HG02610 (cell line): ENCODE measurements at regions not wholly inside any gene's neighbourhood (a gene's known extent, or its start where the extent isn't known, plus 50 kb on each side); places are given as distances from the start of the nearest gene placed in this dataset.

Experiments
- ATAC-seq: cut with Tn5 transposase; IDR thresholded peaks from one replicate; pipeline ENCODE4 v1.9.1; 2021; ENCODE audit warnings: mild to moderate bottlenecking, moderate library complexity; ENCODE audit not compliant: unreplicated experiment

DNA sequence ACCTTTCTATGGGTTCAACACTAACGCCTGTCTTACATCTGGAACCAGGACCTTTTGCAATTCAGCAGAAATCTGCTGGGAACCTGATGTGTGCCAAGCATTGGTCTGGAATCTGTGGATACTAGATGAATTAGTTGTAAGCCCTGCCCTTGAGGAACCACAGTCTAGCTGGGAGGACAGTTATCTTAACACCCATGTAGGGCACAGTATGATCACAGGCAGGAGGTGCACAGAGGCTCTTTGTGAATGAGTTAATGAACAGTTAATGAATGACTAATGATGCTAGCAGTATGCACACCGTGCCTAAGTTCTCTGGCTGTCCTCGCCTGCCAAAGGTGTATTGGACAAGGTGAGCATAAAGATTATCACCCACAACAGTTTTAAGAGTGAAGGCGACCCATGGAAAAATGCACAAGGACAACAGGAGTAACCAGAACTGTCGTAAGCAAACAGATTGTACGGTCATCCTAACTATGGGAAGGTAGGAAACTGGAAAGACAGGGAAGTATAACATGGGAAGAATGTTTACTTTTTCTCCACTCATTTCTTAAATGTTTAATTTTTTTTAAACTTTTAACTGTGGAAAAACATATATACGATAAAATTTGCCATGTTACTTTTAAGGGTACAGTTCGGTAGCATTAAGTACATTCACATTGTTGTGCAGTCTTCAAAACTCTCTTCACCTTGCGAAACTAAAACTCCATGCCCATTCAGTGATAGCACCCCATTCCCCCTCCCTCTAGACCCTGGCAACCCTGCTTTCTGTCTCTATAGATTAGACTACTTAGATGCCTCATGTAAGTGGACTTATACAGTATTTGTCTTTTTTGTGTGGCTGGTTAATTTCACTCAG is 139.9 kb downstream of the CXCL12 start:
- no peak for ATAC-seq

DNA sequence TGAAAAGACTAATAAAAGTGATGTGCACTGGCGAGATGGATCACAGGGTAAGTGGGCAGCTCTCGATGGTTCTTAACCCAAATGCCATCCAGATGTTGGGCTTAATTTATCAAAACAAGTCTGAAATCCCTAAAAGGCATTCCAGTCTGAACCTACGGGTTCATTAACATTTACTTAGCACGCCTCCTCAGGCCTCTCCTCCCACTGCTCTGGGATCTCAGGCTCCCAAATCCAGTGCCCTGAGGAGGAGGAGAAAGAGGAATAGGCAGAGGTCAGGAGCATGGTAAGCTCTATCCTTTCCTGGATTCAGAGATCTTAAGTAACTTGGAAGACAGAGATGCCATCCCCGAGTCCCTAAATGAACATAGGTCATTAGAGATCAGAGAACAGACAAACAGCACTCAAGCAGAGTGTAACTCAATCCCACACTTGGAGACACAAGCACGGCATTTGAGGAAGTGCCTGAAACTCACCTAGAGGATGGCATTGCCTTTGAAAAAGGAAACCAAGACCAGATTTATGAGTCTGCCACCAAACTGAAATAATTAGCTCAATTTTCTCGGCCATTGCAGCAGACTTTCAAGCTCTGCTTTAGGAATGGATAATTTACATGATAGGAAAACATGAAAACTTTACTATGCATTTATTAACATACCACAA is 140.9 kb downstream of the CXCL12 start:
- no peak for ATAC-seq

- ATAC-seq: no peak
These were observed 142.1 kb downstream of the CXCL12 start for GRCh38 chr10:44242826-44243225.

- no peak for ATAC-seq
These were observed 142.8 kb downstream of the CXCL12 start for GRCh38 chr10:44242091-44242490.

- no peak for ATAC-seq
These were observed 144.2 kb downstream of the CXCL12 start for GRCh38 chr10:44240584-44241205.

GRCh38 chr10:44238212-44238611 is 146.7 kb downstream of the CXCL12 start:
- no peak for ATAC-seq

DNA sequence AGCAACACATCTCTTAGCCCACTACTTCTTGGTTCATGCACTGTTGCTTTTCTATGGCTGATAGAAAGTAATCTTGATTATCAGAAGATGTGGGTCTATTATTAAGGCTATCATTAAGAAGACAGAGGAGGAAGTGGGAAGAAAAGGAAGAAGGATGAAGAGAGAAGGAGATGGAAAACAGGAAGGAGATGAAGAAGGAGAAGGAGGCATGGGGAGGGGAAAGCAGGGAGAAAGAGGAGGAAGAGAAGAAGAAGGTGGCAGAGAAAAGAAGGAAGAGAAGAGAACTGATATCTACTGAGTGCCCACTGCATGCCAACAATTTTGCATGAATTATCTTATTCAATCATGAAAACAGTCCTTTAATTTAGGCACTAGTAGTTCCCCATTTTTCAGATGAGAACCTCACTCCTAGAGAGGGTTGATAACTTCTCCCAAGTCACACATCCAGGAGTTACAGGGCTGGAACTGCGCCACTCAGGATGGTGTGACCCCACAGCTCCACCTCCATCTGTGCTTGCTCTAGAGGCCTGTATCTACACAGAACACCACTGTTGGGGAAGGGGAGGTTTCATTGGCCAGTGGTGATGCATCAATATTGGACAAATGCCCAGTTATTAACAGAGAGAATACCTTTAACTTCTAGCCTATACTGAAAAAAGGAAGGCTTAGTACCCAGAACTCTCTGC is 147.4 kb downstream of the CXCL12 start:
- ATAC-seq: no peak

GRCh38 chr10:44235363-44235762 is 149.5 kb downstream of the CXCL12 start:
- no peak for ATAC-seq

GRCh38 chr10:44234483-44234875 is 150.4 kb downstream of the CXCL12 start:
- no peak for ATAC-seq

DNA sequence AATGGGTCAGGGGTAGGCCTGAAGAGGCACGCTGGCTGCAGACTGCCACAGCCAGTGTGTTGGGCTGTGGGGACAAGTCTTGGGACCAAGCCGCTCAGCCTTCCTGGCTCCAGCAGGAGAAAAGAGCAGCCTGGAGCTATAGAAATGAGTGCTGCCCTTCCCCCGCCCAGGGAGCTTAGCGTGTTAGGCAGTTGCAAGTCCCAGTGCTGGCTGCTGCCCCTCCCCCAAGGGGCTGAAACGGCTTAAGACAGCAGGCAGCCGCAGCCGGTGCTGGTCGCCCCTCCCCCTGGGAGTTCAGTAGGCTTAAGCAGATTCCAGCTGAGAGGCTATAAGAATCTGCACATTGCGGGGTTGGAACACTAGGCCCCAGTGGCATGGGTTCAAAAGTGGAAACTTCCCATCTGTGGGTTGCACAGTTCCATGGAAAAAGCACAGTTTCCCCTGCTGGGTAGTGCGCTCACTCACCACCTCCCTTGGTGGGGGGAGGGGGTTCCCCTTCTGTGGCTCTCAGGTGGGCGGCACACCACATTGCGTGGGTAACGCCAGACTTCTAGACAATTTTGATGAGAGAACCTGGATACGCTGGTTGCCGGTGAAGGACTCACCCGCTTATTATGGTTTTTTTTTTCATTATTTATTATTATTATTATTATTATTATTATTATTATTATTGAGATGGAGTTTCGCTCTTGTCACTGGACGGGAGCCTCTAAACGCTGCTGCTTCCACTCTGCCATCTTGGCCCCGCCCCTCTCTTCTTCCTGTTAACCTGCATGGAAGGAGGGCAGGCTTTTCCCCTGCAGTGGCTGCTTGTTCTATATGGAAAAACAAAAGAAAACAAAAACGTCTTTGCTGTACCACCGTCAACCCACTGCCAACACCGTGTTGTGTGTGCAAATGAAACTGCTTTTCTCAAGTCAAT is 151.1 kb downstream of the CXCL12 start:
- no peak for ATAC-seq

- ATAC-seq: no peak
These were observed 167.6 kb downstream of the CXCL12 start for GRCh38 chr10:44217274-44217820.

DNA sequence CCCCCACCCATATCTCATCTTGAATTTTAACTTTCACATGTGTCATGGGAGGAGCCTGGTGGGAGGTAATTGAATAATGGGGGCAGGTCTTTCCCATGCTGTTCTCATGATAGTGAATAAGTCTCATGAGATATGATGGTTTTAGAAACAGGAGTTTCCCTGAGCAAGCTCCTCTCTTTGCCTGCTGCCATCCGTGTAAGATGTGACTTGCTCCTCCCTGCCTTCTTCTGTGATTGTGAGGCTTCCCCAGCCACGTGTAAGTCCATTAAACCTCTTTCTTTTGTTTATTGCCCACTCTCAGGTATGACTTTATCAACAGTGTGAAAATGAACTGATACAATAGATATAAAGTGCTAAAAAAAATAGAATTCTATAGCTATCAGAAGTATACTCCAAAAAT is 168.8 kb downstream of the CXCL12 start:
- no peak for ATAC-seq

- ATAC-seq: no peak
These were observed 175.1 kb downstream of the CXCL12 start for GRCh38 chr10:44209811-44210210.

DNA sequence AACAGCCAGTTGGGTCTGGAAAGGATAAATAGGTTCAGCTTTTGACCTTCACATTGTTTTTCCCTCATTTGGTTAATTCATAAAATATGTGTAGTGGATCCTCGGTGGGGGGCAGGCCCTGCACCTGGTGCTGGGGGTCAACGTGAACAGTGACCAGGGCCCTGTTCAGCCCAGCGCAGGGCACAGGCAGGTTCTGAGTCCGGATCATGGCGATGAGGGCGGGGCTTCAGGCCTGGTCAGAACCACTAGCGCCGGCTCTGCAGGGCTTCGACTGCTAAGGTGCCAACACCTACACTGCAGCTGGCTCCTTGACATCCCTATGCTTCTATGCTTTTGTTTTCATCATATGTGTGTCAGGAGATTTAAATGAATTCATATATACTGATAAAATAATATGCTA is 177.7 kb downstream of the CXCL12 start:
- ATAC-seq: no peak

DNA sequence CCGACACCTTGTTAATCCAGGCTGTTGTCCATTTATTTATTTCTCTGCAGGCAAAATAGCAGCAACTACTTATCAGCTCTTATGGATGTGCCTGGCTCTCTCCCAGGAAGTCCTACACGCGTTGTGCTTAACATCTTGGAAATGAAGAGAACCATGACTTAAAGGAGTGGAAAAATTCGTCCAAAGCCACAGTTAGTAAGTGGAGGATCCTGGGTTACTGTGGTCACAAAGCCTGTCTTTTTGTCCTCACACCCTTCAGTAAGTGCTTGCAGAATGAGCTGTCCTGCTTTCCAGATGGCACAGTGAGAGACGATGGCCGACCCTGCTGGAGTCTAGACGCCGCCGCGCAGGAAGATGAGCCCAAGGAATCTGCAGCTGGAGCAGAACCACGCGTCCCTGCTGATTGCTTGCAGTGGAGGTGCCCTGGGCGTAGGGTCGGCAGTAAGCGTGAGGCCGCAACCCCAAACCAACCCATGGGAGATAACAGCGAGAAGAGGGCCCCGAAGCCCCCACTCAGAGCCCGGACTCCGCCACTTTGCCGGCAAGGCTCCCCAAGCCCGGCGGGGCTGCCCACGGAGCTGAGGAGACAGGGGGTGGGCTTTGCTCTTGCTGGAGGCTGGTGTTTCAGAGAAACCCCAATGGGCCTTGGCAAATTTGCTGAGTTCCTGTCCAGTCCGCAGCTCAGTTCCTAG is 178.6 kb downstream of the CXCL12 start:
- no peak for ATAC-seq

DNA sequence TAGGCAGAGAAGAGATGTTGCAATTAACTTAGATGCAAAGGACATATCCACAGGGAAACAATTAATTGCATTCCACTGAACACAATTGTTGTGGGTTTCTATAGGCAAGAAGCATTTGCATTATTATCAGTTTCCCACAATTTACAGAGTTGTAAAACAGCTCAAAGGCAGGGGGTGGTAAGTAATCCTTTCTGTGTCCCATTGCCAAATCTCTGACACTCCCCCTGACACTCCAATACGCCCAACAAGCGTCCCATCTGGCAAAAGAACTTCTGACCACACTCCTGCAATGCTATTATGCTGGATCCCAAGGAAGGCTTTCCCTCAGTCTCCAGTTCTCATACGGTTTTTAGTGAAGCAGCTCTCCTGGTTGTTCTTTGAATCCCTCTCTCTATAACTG is 179.8 kb downstream of the CXCL12 start:
- ATAC-seq: no peak

DNA sequence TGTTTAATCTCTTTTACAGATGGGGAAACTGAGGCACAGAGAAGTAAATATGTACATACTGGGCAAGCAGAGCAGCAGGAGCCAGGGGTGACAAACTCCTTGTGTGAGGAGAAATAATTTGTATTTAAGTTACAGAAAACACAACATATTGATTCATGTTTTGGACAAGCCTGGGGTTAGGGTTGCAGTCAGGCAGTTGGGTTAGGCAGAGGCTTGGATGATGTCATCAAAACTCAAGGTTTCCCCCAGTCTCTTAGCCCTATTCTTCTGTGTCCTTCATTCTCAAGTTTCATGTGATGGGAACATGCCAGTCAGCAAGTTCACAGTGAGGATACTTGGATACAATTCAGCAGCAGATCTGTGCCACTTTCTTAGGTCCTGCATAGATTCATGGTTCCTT is 181.4 kb downstream of the CXCL12 start:
- ATAC-seq: no peak

DNA sequence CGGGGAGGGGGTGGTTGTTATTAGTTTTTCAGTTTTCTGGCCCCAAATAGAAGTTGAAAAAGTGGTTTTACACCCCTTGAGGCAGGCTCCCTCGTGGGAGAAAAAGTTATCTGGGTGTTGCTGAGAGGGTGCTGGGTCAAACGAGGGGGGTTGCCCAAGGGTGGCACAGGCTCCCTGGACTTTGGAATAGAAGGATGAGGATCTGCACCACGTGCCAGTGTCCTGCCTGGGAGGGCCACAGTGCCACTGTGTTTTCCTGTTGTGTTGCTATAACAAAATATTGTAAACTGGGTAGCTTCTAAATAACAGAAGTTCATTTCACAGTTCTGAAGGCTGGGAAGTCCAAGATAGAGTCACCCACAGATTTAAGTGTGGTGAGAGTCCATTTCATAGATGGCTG is 181.9 kb downstream of the CXCL12 start:
- ATAC-seq: no peak

- ATAC-seq: no peak
These were observed 183.2 kb downstream of the CXCL12 start for GRCh38 chr10:44201656-44202055.
